CD4-positive, alpha-beta T cell (primary cell): ENCODE measurements at regions not wholly inside any gene's neighbourhood (a gene's known extent, or its start where the extent isn't known, plus 50 kb on each side); places are given as distances from the start of the nearest gene placed in this dataset.

ENCODE experiments used
- ATAC-seq: fragments of 200-7000 bp; cut with Tn5 transposase; one replicate; pipeline ENCODE4 v1.10.0; 2022; ENCODE audit warnings: mild to moderate bottlenecking; ENCODE audit not compliant: poor library complexity
- CTCF ChIA-PET: fragments of 350-600 bp; sonication (Branson Sonifier 250); formaldehyde crosslinking; loops from one replicate; lab custom pipeline; 2021; ENCODE audit warnings: antibody characterized with exemption, inconsistent platforms; lab: Charles Lee
- POLR2A ChIA-PET: fragments of 350-600 bp; sonication (Branson Sonifier 250); formaldehyde crosslinking; loops from one replicate; lab custom pipeline; 2021; ENCODE audit warnings: antibody characterized with exemption, inconsistent platforms; lab: Charles Lee
- DNase-seq, 14 experiments: peaks; one replicate each; pipeline ENCODE4 v3.0.0-alpha.2; 2013 to 2020; ENCODE audit warnings: mixed read lengths in 2 of 14
- H3K27ac ChIP-seq, 2 donors: one replicate each; pipeline versions ENCODE4 v1.5.1 to v1.7.0; 2013; ENCODE audit warnings: low read length in 2 of 2, low read depth in 1 of 2, mild to moderate bottlenecking in 1 of 2
- H3K27me3 ChIP-seq, 2 experiments: 1 replicate in 1 of 2; 2 replicates in 1 of 2; pipeline versions ENCODE4 v1.6.1 to v1.7.0; 2013; ENCODE audit warnings: low read length in 2 of 2, control low read depth in 1 of 2, mild to moderate bottlenecking in 1 of 2, moderate library complexity in 1 of 2; ENCODE audit not compliant: insufficient read depth in 2 of 2, control insufficient read depth in 1 of 2
- H3K36me3 ChIP-seq: one replicate; pipeline ENCODE4 v1.6.1; 2013; ENCODE audit warnings: low read length, control low read depth; ENCODE audit not compliant: insufficient read depth
- H3K4me1 ChIP-seq: one replicate; pipeline ENCODE4 v1.6.1; 2013; ENCODE audit warnings: low read length, control low read depth; ENCODE audit not compliant: insufficient read depth
- H3K4me3 ChIP-seq: one replicate; pipeline ENCODE4 v1.5.1; 2013; ENCODE audit warnings: mild to moderate bottlenecking, low read length, moderate library complexity
- H3K9me3 ChIP-seq, 2 experiments: 1 replicate in 1 of 2; 2 replicates in 1 of 2; pipeline versions ENCODE4 v1.6.1 to v1.7.0; 2013; ENCODE audit warnings: low read length in 2 of 2, mild to moderate bottlenecking in 2 of 2, control low read depth in 1 of 2, moderate library complexity in 1 of 2; ENCODE audit not compliant: control insufficient read depth in 1 of 2, insufficient read depth in 1 of 2
- H3K27ac Mint-ChIP-seq: one replicate; pipeline ENCODE4 v1.8.0; 2020; ENCODE audit warnings: mixed read lengths
- H3K27me3 Mint-ChIP-seq: one replicate; pipeline ENCODE4 v1.8.0; 2021; ENCODE audit warnings: mixed read lengths
- H3K36me3 Mint-ChIP-seq: one replicate; pipeline ENCODE4 v1.8.0; 2021; ENCODE audit warnings: low read depth, mixed read lengths
- H3K4me1 Mint-ChIP-seq: one replicate; pipeline ENCODE4 v1.8.0; 2021; ENCODE audit warnings: low read depth, mixed read lengths
- H3K4me3 Mint-ChIP-seq: one replicate; pipeline ENCODE4 v1.8.0; 2020; ENCODE audit warnings: mild to moderate bottlenecking, mixed read lengths
- H3K9me3 Mint-ChIP-seq: one replicate; pipeline ENCODE4 v1.8.0; 2020; ENCODE audit warnings: mixed read lengths
- CTCF ChIP-seq: fragments of 200-600 bp; IDR thresholded peaks from one replicate; pipeline ENCODE4 v1.8.0; 2022; ENCODE audit warnings: antibody characterized with exemption, mild to moderate bottlenecking
- intact Hi-C, 2 experiments: fragments of 100-400 bp; cut with DNase I in 1 of 2; cut with micrococcal nuclease in 1 of 2; formaldehyde crosslinking; loops; one replicate each; pipeline versions ENCODE4 v1.15.1 to v1.9.0; 2023 to 2025; cut with DNase I, micrococcal nuclease

GRCh38 chrX:118878977-118879376, 55.4 kb downstream of the ZCCHC12 start:
- no peaks in the 10 kb centered on the region for H3K4me1 Mint-ChIP-seq
- no peaks in the 10 kb centered on the region for H3K4me1 ChIP-seq
- DNase-seq, result no peak
- no peak for TF ChIP-seq CTCF
- H3K9me3 Mint-ChIP-seq, result no peaks in the 10 kb centered on the region
- no peak overlapping the region for H3K27ac Mint-ChIP-seq
- no peak overlapping the region for H3K4me3 ChIP-seq
- H3K9me3 ChIP-seq, result peaks cover 0 to 5% of the 10 kb centered on the region in 2 experiments
- no peaks in the 10 kb centered on the region for H3K36me3 Mint-ChIP-seq
- no peaks in the 10 kb centered on the region for H3K27me3 Mint-ChIP-seq
- CTCF ChIA-PET, result no interaction called here
- no peak overlapping the region for H3K27ac ChIP-seq
- ATAC-seq, result no peak
- no peaks in the 10 kb centered on the region for H3K27me3 ChIP-seq
- no peaks in the 10 kb centered on the region for H3K36me3 ChIP-seq
- intact Hi-C loops, result no loop called here
- H3K4me3 Mint-ChIP-seq, result no peak overlapping the region
- POLR2A ChIA-PET, result no interaction called here

- Mint-ChIP-seq H3K27me3 (no peaks in the 10 kb centered on the region), H3K4me1 (no peaks in the 10 kb centered on the region), H3K4me3 (no peak overlapping the region), H3K36me3 (no peaks in the 10 kb centered on the region), H3K27ac (no peak overlapping the region), H3K9me3 (no peaks in the 10 kb centered on the region)
- Histone ChIP-seq H3K9me3 (peaks cover 0 to 5% of the 10 kb centered on the region in 2 experiments), H3K27me3 (no peaks in the 10 kb centered on the region), H3K36me3 (no peaks in the 10 kb centered on the region), H3K4me1 (no peaks in the 10 kb centered on the region), H3K27ac (no peak overlapping the region), H3K4me3 (no peak overlapping the region)
- intact Hi-C loops, result no loop called here
- DNase-seq, result no peak
- CTCF ChIA-PET, result no interaction called here
- POLR2A ChIA-PET, result interaction anchor here (0.6 kb wide), 1 partner anchor 35 kb away, joined by 4 read pairs; no protein-coding TSS in a partner anchor
- no peak for ATAC-seq
- no peak for TF ChIP-seq CTCF
Observed at GRCh38 chrX:118879586-118879985, 56.0 kb downstream of the ZCCHC12 start.

- H3K9me3 Mint-ChIP-seq, result no peaks in the 10 kb centered on the region
- Histone ChIP-seq H3K9me3 (peaks cover 0 to 3% of the 10 kb centered on the region in 2 experiments), H3K27me3 (no peaks in the 10 kb centered on the region), H3K27ac (no peak overlapping the region), H3K4me3 (no peak overlapping the region), H3K36me3 (no peaks in the 10 kb centered on the region), H3K4me1 (no peaks in the 10 kb centered on the region)
- intact Hi-C loops, result no loop called here
- H3K4me1 Mint-ChIP-seq, result no peaks in the 10 kb centered on the region
- ATAC-seq (no peak), DNase-seq (no peak)
- ChIA-PET CTCF (no interaction called here), POLR2A (no interaction called here)
- peaks cover 18% of the 10 kb centered on the region for H3K27me3 Mint-ChIP-seq
- no peaks in the 10 kb centered on the region for H3K36me3 Mint-ChIP-seq
- no peak overlapping the region for H3K4me3 Mint-ChIP-seq
- no peak overlapping the region for H3K27ac Mint-ChIP-seq
- no peak for TF ChIP-seq CTCF
Observed at GRCh38 chrX:118883994-118884393, 60.4 kb downstream of the ZCCHC12 start.
